SU-DHL-6 (cell line): ENCODE measurements at regions not wholly inside any gene's neighbourhood (a gene's known extent, or its start where the extent isn't known, plus 50 kb on each side); places are given as distances from the start of the nearest gene placed in this dataset.

Experiments used
- H2AFZ ChIP-seq: fragments of 200-600 bp; sonication (generic); 2 replicates; pipeline ENCODE4 v1.6.1; 2014; ENCODE audit warnings: low read depth, mild to moderate bottlenecking, moderate library complexity, mixed read lengths, antibody characterized with exemption, low read length; ENCODE audit not compliant: severe bottlenecking
- H3F3A ChIP-seq: fragments of 200-600 bp; shearing (Covaris generic); 2 replicates; pipeline ENCODE4 v1.6.0; 2016; ENCODE audit warnings: antibody characterized with exemption, mild to moderate bottlenecking; ENCODE audit not compliant: insufficient read depth
- H3K27ac ChIP-seq: fragments of 200-600 bp; sonication (generic); 2 replicates; pipeline ENCODE4 v1.5.1; 2016; ENCODE audit warnings: low read depth, mild to moderate bottlenecking, low read length, moderate library complexity, mixed read lengths
- H3K27me3 ChIP-seq: fragments of 200-600 bp; sonication (generic), shearing (Covaris generic); 2 replicates; pipeline ENCODE4 v1.6.0; 2014; ENCODE audit warnings: mild to moderate bottlenecking, low read length
- H3K36me3 ChIP-seq: fragments of 200-600 bp; sonication (generic); 2 replicates; pipeline ENCODE4 v1.6.1; 2014; ENCODE audit warnings: mild to moderate bottlenecking, low read length, mixed read lengths
- H3K4me2 ChIP-seq: fragments of 300-600, 200-600 bp; shearing (Covaris generic), sonication (generic); 2 replicates; pipeline ENCODE4 v1.6.0; 2014; ENCODE audit warnings: low read length, low read depth, mild to moderate bottlenecking; ENCODE audit not compliant: poor library complexity, severe bottlenecking
- H3K4me3 ChIP-seq: fragments of 200-600 bp; sonication (generic); 2 replicates; pipeline ENCODE4 v1.5.1; 2014; ENCODE audit warnings: antibody characterized with exemption, low read length, mild to moderate bottlenecking, mixed read lengths; ENCODE audit not compliant: insufficient read depth, poor library complexity, severe bottlenecking
- H3K79me2 ChIP-seq: fragments of 200-600 bp; sonication (generic); 2 replicates; pipeline ENCODE4 v1.6.1; 2014; ENCODE audit warnings: mild to moderate bottlenecking, low read length, moderate library complexity; ENCODE audit not compliant: insufficient read depth
- H3K9ac ChIP-seq: fragments of 200-600 bp; sonication (generic); 2 replicates; pipeline ENCODE4 v1.7.0; 2014; ENCODE audit warnings: mild to moderate bottlenecking, low read length
- H3K9me2 ChIP-seq: fragments of 200-600 bp; sonication (generic); replicated peaks from 2 replicates; pipeline ENCODE4 v1.6.1; 2014; ENCODE audit warnings: low read length; ENCODE audit not compliant: insufficient read depth
- H3K9me3 ChIP-seq: fragments of 200-600 bp; sonication (generic); 2 replicates; pipeline ENCODE4 v1.6.1; 2014; ENCODE audit warnings: low read length, mixed read lengths; ENCODE audit not compliant: insufficient read depth
- H4K20me1 ChIP-seq: fragments of 200-600 bp; sonication (generic); 2 replicates; pipeline ENCODE4 v1.6.1; 2014; ENCODE audit warnings: low read depth, mild to moderate bottlenecking, antibody characterized with exemption, low read length, moderate library complexity, mixed read lengths
- CTCF ChIP-seq: fragments of 200-600 bp; sonication (generic); IDR thresholded peaks from one replicate; pipeline ENCODE4 v1.5.1; 2017; ENCODE audit warnings: antibody characterized with exemption, mild to moderate bottlenecking, low read length, moderate library complexity; ENCODE audit not compliant: insufficient read depth, poor library complexity, severe bottlenecking
- EZH2phosphoT487 ChIP-seq: fragments of 200-600 bp; sonication (generic), shearing (Covaris generic); conservative IDR thresholded peaks from 2 replicates; pipeline ENCODE4 v1.6.1; 2018; ENCODE audit warnings: mild to moderate bottlenecking, antibody characterized with exemption, low read length, moderate library complexity, mixed read lengths

DNA sequence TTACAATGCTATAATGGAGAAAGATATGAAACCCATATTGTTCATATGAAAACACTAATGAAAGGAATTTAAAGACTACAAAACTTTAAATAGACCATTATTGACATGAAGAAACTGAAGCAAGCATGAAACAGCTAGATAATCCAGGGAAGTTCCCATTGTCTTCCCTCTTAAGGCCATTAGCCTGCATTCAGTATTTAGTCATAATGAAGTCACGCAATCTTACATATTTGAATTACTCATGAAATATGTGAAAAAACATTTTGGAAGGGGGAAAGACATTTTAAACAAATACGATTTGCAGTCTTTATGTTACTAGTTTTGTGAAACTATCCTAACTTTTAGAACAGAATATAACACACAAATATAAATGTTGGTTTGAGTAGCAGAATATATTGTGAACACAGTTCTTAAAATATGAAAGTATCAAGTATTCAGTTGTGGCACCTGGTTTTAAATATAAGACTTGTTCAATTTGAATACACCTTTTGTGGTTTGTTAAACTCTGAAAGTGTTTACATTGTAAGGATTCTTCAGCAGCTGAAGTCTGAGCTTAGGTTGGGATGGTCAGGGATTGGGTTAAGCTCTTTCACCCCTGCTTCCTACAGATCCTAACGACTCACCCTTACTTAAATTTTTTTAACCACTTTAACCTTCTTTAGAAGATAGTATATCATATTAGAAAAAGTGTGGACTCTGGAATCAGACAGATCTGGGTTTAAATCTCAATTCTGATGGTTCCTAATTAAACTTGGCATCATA is 500.3 kb upstream of the TENM4 start:
- no peaks in the 10 kb centered on the region for H3K27me3 ChIP-seq

DNA sequence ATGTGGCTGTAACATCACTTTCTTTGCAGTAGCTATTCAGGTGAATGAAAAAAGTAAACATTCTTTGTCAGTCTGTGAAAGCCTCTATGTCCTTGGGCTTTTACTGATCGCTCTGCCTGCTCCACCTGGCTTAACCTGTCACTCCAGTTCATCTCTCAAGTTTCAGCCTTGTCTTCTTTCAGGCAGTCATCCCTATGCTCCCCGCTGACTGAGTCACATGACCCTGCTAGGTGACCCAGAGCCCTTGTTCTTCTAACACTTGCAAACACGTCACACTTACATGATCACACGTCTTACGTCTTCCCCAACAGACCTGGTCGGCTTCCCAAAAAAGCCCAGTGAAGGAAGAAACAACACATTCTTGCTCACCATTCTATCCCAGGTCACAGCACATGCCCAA is 499.3 kb upstream of the TENM4 start:
- no peaks in the 10 kb centered on the region for H3K9me2 ChIP-seq
- H3F3A ChIP-seq = no peaks in the 10 kb centered on the region
- H3K4me2 ChIP-seq = no peak overlapping the region
- H3K9me3 ChIP-seq = no peaks in the 10 kb centered on the region
- H4K20me1 ChIP-seq = no peaks in the 10 kb centered on the region
- H2AFZ ChIP-seq = no peak overlapping the region
- no peak overlapping the region for H3K9ac ChIP-seq
- H3K36me3 ChIP-seq = no peaks in the 10 kb centered on the region
- TF ChIP-seq CTCF = no peak
- TF ChIP-seq EZH2phosphoT487 = no peak
- no peak overlapping the region for H3K4me3 ChIP-seq
- no peaks in the 10 kb centered on the region for H3K27me3 ChIP-seq
- no peak overlapping the region for H3K27ac ChIP-seq
- no peaks in the 10 kb centered on the region for H3K79me2 ChIP-seq

More for the DNA sequence above, 500.3 kb upstream of the TENM4 start:
- Histone ChIP-seq H4K20me1 (no peaks in the 10 kb centered on the region), H3K4me3 (no peak overlapping the region), H3K9me2 (no peaks in the 10 kb centered on the region), H3K4me2 (no peak overlapping the region), H3F3A (no peaks in the 10 kb centered on the region), H3K27ac (no peak overlapping the region), H3K9ac (no peak overlapping the region), H2AFZ (no peak overlapping the region), H3K79me2 (no peaks in the 10 kb centered on the region), H3K9me3 (no peaks in the 10 kb centered on the region), H3K36me3 (no peaks in the 10 kb centered on the region)
- TF ChIP-seq EZH2phosphoT487 (no peak), CTCF (no peak)

DNA sequence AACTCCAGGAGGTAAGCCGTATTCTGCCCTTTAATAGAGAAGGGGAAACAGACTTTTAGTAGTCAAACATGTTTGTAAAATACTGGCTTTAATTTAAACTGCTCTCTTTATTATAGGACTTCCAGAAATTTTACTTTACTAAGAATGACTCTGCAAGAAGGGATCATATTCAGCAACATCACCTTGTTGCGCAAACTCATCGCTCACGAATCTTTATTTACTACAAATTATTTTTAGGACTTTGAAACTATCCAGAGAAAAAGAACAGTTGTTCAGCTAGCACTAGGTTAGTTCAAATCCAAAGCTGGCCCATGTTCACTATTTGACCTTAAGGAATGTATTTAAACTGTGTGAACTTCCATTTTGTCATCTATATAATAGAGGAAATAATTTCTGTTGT is 498.3 kb upstream of the TENM4 start:
- no peak overlapping the region for H3K4me3 ChIP-seq
- no peaks in the 10 kb centered on the region for H3K27me3 ChIP-seq
- no peaks in the 10 kb centered on the region for H3F3A ChIP-seq
- no peaks in the 10 kb centered on the region for H3K79me2 ChIP-seq
- no peak overlapping the region for H3K27ac ChIP-seq
- H3K36me3 ChIP-seq = no peaks in the 10 kb centered on the region
- TF ChIP-seq CTCF (no peak), EZH2phosphoT487 (no peak)
- H3K4me2 ChIP-seq = no peak overlapping the region
- H3K9me3 ChIP-seq = no peaks in the 10 kb centered on the region
- no peak overlapping the region for H2AFZ ChIP-seq
- no peaks in the 10 kb centered on the region for H4K20me1 ChIP-seq
- H3K9ac ChIP-seq = no peak overlapping the region
- no peaks in the 10 kb centered on the region for H3K9me2 ChIP-seq
